HepG2 (cell line): ENCODE measurements at regions not wholly inside any gene's neighbourhood (a gene's known extent, or its start where the extent isn't known, plus 50 kb on each side); places are given as distances from the start of the nearest gene placed in this dataset.

Source experiments
- CREM ChIP-seq, 2 experiments: sonication (generic) in 1 of 2; formaldehyde crosslinking in 1 of 2; IDR thresholded peaks; 2 replicates each; pipeline versions ENCODE4 v1.4.0 to v1.6.1; 2016 to 2020; ENCODE audit warnings: antibody characterized with exemption in 1 of 2, mild to moderate bottlenecking in 1 of 2, missing genetic modification reagents in 1 of 2
- JUND ChIP-seq: sonication (generic); formaldehyde crosslinking; IDR thresholded peaks from 2 replicates; pipeline ENCODE4 v1.8.0; 2022; ENCODE audit warnings: mild to moderate bottlenecking, missing genetic modification reagents
- POLR2AphosphoS5 ChIP-seq: IDR thresholded peaks from 2 replicates; pipeline ENCODE4 v1.6.1; 2012; ENCODE audit warnings: low read depth, low read length
- RBM22 ChIP-seq: fragments of 200-400 bp; formaldehyde crosslinking; optimal IDR thresholded peaks from 2 replicates; pipeline ENCODE3; 2017; ENCODE audit warnings: mild to moderate bottlenecking, low read length, moderate library complexity
- SIX4 ChIP-seq: sonication (generic); formaldehyde crosslinking; IDR thresholded peaks from 2 replicates; pipeline ENCODE4 v1.4.0; 2020; ENCODE audit warnings: missing genetic modification reagents
- TCF12 ChIP-seq, 2 experiments: fragments of 450-650 bp in 1 of 2; sonication (generic) in 1 of 2; formaldehyde crosslinking in 1 of 2; IDR thresholded peaks; 2 replicates each; pipeline versions ENCODE4 v1.6.1 to v1.8.0; 2017 to 2022; ENCODE audit warnings: antibody characterized with exemption in 1 of 2, mild to moderate bottlenecking in 1 of 2, missing genetic modification reagents in 1 of 2, moderate library complexity in 1 of 2
- TSC22D2 ChIP-seq: sonication (generic); formaldehyde crosslinking; IDR thresholded peaks from 2 replicates; pipeline ENCODE4 v1.5.1; 2020; ENCODE audit warnings: missing genetic modification reagents, mild to moderate bottlenecking, borderline replicate concordance
- TF ChIP-seq, protein P1 (sequence below): sonication (generic); formaldehyde crosslinking; IDR thresholded peaks from 2 replicates; pipeline ENCODE4 v1.8.1; 2023; ENCODE audit warnings: missing genetic modification reagents, inconsistent platforms, borderline replicate concordance

DNA sequence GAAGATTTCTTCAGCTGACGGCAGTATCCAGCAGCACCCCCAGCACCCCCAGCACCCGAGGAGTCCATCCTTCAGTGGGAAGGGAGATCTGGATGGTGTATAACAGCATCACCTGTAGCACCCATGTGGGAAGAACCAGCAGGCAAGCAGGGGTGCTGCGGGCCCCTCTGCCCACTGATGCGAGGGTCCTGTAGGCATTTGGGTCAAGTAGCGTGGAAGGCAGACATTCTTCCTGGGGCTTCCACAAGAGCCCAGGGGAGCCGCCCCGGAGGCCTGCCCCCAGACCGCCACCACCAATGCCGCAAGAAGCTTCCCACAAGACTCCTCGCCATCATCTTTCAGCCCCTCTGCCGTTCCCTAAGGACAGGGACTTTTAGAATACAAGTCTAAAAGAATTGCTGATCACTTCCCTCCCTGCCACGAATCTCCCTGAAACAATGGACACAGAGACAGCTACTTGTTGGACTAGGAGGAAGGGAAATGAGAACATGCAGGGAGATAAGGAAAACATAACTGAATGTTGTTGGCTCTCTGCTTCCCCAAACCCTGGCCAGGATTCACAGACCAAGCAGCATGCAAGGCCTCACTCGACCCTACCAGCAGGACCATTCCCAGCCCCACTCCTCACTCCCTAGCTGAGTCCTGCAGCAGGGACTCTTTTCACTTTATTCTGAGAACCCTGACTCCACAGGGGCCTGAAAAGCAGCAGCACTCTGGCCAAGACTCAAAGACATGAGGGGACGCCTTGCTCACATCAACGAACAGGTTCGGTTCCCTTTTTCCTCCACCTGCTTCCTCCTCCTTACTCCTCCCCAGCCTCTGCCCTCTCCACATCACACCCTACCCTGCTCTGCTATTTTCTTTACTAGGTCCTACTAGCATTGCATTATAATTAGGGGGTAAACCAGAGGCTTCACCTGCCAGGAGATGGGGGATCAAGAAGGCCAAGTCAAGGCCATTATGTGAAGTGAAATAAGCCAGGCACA lies 164.5 kb downstream of the HERPUD2 start:
- TF ChIP-seq TCF12 (IDR thresholded peaks at IDR 0.05) = no peak
- TF ChIP-seq TCF12 (CRISPR knock-in tag; IDR thresholded peaks at IDR 0.05) = no peak
- TF ChIP-seq RBM22 = no peak
- TF ChIP-seq TSC22D2 (CRISPR knock-in tag) = no peak
- TF ChIP-seq SIX4 (CRISPR knock-in tag) = no peak
- TF ChIP-seq, protein P1, sequence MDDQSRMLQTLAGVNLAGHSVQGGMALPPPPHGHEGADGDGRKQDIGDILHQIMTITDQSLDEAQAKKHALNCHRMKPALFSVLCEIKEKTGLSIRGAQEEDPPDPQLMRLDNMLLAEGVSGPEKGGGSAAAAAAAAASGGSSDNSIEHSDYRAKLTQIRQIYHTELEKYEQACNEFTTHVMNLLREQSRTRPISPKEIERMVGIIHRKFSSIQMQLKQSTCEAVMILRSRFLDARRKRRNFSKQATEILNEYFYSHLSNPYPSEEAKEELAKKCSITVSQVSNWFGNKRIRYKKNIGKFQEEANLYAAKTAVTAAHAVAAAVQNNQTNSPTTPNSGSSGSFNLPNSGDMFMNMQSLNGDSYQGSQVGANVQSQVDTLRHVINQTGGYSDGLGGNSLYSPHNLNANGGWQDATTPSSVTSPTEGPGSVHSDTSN (CRISPR knock-in tag) = no peak
- TF ChIP-seq POLR2AphosphoS5 = no peak
- no peak for TF ChIP-seq JUND (CRISPR knock-in tag)
- no peak for TF ChIP-seq CREM (IDR thresholded peaks at IDR 0.05)
- TF ChIP-seq CREM (CRISPR knock-in tag; IDR thresholded peaks at IDR 0.05) = no peak
